Activated CD4-positive, alpha-beta T cell treated with anti-CD3 and anti-CD28 coated beads for 4 hours (primary cell): ENCODE measurements at regions not wholly inside any gene's neighbourhood (a gene's known extent, or its start where the extent isn't known, plus 50 kb on each side); places are given as distances from the start of the nearest gene placed in this dataset.
"Not testable (repeated sequence)": the region's sequence is repeated elsewhere in the genome, so short reads cannot be mapped to it uniquely, and the experiment has no call there.

ENCODE experiments used
- DNase-seq, 2 donors: peaks; one replicate each; pipeline ENCODE4 v3.0.0-alpha.2; 2020

DNA sequence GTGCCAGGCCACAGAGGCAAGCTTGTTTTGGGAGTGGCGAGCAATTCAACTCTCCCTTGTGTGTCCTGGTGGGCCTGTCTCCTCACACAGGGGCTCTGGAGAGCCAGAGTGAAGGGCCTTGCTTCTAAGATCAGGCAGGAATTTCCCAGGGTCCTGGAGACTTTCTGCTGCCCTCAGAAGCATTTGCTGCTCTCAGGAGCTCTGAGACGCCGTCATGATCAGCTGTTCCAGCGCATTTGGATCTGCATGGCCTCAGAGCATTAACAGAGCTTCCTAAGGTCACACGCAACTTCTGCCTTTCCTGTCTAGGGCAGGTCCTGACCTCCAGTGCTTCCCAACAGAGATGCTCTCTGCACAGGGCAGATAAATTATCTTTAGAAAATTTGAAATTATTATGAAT, 52.2 kb upstream of the C10orf90 start:
- DNase-seq, result no peak

DNA sequence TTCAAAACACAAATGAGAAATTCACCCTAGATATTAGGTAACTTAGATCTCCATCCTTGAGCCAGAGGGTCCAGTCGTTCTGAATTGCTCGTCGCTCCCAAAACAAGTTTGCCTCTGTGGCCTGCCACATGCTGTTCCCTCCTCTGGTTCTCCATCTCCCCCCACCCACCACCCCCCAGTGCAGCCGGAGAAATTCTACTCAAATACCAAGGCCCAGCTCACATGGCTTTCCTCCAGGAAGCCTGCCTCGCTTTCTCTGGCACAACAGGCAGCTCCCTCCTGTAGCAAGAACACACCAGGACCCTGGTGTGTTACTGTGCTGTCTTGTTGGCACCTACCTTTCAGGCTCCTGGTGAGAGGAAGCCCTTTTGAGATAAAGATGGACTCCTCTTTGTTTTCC, 52.7 kb upstream of the C10orf90 start:
- no peak for DNase-seq

GRCh38 chr10:126729314-126729870, 58.9 kb upstream of the C10orf90 start:
- DNase-seq, result no peak

DNA sequence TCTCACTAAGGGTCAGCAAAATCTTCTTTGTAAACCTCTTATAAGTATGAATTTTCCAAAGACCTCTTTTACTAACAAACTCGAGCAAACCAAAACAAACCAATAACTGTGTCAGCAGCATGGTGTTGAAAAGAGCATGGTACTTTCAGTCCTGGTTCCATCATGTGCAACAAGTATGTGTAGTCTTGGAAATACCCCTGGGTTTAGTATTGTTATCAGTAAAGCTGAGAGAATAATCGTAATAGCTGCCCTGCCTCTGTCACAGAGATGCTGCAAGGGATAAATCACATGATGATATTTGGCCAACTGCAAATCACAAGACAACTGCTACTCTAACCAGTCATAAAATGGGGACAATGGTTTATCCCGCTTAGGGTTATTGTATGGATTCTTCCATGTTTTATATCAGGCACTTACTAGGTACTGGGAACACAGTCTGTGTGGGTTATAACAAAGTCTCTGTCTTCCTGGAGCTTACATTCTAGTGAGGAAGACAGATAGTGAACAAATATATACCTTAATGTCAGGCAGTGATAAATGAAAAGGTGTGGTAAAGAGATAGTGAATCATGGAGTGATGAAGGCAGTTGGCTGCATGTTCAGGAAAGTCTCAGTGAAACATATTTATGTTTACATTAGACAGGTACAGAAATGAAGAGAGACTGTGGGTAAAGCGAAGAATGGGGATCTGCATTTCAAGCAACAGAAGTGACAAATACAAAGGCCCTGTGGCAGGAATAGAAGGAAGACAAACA, 60.5 kb upstream of the C10orf90 start:
- DNase-seq, result no peak

- DNase-seq, result no peak
Measured at GRCh38 chr10:126731610-126731990, 61.1 kb upstream of the C10orf90 start.

DNA sequence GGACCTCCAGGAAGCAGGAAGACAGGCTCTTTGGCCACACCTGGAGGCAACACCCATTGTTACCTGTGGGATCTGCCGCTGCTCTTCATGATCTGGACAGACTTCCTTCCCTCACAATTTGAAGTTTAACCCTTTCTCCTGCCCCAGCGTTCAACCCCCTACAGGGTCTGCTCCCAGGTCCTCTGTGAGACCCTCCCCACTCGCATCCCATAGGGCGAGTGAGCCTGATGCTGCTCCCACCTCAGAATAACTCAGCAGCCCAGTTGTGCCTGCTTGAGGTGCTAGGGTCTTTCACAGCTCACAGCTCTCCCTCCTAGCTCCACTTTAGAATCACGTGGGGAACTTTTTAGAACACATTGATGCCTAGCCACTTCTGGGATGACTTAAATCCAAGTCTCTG, 61.8 kb upstream of the C10orf90 start:
- DNase-seq, result no peak

DNA sequence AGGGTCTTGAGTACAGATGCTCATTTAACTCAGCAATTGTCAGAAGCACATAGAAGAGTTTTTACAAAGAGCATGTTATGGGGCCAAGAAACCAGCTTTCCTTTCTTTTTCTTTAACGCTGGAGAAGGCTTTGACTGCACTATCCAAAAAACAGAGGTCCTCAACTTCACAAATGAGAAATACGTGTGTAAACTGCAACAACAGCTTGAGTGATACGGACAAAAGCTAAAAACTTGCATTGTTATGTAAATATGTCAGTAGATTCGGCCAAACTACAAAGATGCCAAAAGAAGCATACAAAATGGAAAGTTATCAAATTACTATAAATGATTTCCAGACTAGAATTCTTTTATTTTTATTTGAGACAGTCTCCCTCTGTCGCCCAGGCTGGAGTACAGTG, 62.4 kb upstream of the C10orf90 start:
- no peak for DNase-seq

DNA sequence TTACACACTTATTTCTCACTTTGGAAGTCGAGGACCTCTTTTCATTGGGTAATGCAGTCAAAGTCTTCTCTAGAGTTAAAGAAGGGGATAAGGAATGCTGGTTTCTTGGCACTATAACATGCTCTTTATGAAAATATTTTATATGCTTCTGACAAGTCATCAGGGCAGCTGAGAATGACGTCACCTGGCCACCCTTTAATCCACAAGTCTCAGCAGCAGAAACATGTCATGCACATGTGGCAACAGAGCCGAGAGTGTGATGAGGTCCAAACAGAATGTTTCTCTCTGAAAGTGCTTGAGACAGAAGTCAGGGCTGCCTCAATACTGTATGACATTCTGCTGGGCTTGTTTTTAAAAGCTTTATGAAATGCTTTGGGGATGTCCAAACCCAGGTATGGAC, 63.5 kb upstream of the C10orf90 start:
- no peak for DNase-seq

DNA sequence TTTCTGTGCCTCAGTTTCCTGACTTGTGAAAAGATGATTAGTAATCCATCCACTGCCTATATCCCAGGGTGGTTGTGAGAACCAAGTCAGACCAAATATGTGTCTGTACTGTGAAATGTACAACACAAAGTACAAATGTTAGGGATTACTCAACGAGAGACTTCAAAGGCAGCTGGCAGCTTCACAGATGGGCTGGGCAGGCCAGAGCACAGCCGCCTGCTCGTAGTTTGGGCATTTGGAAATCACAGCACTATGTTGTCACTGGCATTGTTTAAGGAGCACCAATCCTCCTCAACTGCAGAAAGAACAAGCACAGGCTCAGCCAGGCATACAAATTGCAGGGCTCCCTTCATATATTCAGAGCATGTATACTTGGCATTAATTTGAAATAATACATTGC, 64.5 kb upstream of the C10orf90 start:
- DNase-seq, result no peak

GRCh38 chr10:126736142-126736541, 65.6 kb upstream of the C10orf90 start:
- DNase-seq, result no peak

- no peak for DNase-seq
Measured at GRCh38 chr10:126736727-126737126, 66.2 kb upstream of the C10orf90 start.

GRCh38 chr10:126738001-126738400, 67.5 kb upstream of the C10orf90 start:
- no peak for DNase-seq

DNA sequence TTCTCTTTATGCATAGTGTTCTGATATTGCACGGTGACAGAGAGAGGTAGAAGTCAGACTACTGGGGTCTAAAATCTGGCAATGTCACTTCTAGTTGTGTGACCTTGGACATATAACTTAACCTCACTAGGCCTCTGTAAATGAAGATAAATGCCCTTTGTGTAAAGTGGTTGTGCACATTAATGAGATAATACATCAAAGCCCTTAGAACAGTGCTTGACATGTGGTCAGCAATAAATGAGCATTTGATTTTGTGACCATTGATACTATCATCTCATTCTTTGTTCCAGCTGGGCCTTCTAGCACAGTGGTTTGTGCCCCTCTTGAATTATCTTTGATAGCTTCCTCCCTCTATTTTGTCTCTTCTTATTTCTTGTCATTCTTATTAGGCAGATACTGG, 74.1 kb upstream of the C10orf90 start:
- DNase-seq, result no peak

DNA sequence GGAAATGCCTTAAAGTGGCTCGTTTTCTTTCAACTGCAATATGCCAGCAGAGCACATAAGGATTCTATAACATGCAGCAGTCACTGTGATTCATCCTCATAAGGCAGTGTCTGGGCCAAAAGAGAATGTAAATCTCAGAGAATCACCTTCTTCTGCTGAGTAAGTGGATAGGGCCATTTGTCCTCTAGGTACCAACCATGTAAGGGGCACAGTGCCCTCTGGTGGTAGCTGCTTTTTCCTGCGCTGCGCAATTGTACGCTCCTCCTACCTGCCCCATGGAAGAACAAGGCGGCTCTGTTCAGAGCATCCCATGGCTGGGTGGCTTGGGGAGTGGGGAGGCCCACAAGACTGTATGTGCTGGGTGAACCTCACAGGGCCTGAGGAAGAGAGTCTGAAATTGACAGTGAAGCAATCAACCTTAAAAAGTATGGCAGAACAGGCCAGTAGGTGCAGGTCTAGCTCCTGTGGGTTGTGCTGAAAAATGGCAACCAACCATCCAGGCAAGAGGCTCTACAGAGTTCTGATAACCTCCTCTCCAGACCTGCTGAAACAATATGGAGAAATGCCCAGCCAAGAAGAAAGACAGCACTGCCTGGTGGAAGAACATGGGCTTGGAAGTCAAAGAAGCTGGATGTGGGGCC, 78.6 kb upstream of the C10orf90 start:
- peak; percentile 16 to 17 for DNase-seq

DNA sequence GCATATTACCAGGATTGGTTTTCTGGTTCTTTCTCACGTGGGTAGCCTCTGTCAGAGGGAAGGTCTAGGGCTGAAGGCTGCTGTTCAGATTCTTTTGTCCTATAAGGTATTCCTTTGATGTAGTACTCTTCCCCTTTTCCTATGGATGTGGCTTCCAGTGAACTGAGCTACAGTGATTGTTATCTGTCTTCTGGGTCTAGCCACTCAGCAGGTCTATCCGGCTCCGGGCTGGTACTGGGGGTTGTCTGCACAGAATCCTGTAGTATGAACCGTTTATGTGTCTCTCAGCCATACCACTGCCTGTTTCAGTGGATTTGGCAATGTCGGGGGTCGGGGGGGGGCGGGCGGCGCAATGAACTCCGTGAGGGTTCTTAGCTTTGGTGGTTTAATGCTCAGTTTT, 84.5 kb upstream of the C10orf90 start:
- no peak for DNase-seq

DNA sequence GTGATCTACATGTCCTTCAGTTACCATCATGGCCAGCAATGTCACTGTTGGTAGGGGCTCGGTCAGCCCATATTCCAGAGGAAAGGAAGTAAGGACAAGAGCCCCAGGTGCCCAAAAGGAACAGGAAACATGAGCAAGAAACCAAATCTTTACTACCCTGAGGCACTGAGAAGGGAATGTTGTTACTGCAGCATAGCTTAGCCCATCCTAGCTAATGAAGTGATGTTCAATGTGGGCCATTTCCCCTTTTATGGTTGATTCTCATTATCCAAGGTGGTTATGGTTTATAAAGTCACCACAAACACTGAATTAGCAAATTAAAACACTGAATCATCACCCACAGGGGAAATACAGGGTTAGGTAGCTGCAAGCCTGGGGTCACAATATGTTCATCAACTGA, 88.4 kb upstream of the C10orf90 start:
- DNase-seq, result no peak

DNA sequence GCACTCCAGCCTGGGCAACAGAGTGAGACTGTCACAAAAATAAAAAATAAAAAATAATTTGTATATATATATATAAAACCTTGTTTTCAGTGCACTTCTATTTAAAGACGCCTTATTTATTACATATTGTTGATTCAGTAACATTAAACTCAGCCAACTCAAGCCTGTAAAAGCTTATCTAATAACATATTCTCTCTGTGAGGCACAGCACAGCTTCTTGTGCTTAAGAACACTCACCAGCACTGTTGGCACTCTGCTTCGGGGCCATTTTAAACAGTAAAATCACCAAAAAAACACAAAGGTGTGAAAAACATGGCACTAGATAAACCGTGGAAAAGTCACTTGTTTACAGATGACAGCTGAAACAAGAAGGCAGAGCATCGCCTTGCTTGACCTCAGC, 89.0 kb upstream of the C10orf90 start:
- no peak for DNase-seq

GRCh38 chr10:126766646-126767045, 96.2 kb upstream of the C10orf90 start:
- not testable (repeated sequence) for DNase-seq

DNA sequence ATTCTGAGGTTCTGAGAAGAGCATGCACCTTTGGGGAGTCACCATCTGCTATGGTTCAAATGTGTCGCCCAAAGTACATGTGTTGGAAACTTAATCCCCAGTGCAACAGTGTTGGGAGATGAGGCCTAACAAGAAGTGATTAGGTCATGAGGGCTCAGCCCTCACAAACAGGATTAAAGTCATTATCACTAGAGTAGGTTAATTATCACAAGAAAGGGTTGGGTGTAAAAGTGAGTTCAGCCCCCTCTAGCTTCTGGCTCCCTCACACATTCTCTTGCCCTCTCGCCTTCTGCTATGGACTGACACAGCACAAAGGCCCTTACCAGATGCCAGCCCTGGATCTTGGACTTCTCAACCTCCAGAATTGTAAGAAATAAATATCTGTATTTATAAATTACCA, 100.3 kb upstream of the C10orf90 start:
- no peak for DNase-seq

GRCh38 chr10:126776168-126776567, 105.7 kb upstream of the C10orf90 start:
- DNase-seq, result no peak

DNA sequence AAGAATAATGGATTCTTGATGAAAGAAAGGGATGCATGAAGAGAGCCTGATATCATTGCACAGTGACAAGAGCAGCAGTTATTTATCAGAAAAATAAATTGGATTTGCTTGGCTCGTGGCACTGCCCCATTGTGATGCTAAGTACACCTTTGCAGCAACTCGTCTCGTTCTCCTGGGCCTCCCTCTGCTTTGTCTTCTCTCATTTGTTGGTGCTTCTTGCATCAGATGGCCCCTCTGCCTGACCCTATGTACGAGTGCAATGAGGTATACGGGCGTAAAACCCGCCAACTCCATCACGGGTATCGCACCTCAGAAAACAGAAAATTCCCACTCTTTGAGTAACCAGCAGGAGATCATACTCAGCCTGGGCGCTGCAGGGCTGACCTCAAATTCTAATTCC, 107.2 kb upstream of the C10orf90 start:
- DNase-seq, result no peak

- DNase-seq, result no peak
Measured at GRCh38 chr10:126781450-126782216, 111.1 kb upstream of the C10orf90 start.

DNA sequence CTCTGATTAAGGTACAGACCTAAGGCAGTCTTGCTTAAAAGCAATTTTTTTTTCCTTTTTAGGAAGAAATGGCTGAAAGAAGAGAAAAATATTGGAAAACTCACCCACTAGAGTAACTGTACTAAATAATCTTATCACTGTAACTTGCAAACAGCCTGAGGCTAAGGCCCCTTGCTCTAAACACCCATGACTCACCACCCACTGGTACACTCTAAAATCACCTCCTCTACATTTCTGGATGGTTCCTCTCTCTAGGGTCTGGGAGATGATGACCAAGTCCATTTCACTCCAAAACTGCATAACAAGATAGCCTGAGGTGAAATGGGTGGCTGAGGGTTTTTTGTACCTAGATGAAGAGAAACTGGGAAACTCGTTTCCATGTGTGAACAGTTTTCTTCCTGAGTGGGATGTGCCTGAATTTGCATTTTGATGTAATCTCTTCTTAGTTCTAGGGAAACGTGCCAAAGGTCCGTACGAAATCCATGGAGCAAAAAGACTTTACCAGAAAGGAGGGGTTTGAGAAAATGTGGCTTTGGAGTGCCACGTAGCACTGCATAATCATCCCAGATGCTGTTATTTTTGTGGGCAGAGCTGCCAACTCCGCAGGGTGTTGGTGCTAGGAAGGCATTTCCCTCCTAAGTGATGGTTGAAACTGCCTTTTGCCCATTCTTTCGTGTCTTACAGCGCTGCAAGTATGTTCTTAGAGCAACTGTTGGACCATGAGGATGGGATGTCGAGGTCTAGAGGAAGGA, 113.5 kb upstream of the C10orf90 start:
- no peak for DNase-seq
